Keratinocyte (primary cell): ENCODE measurements at regions not wholly inside any gene's neighbourhood (a gene's known extent, or its start where the extent isn't known, plus 50 kb on each side); places are given as distances from the start of the nearest gene placed in this dataset.

ENCODE experiments used
- DNase-seq: peaks from one replicate; pipeline ENCODE4 v3.0.0-alpha.2; 2011; ENCODE audit warnings: low read depth, missing footprints, low spot score
- FAIRE-seq: peaks from 2 replicates; lab custom pipeline; 2011; peaks lifted over from hg19 to GRCh38; lab: Jason Lieb, UNC
- H2AFZ ChIP-seq: 2 replicates; pipeline ENCODE4 v1.6.0; 2012; ENCODE audit warnings: low read length, control low read depth, inconsistent platforms; ENCODE audit not compliant: control insufficient read depth
- H3K27ac ChIP-seq: 2 replicates; pipeline ENCODE4 v1.5.1; 2011; ENCODE audit warnings: low read length; ENCODE audit not compliant: control insufficient read depth, insufficient read depth
- H3K27me3 ChIP-seq: 3 replicates; pipeline ENCODE4 v1.6.0; 2011; ENCODE audit warnings: low read length; ENCODE audit not compliant: control insufficient read depth, insufficient read depth; ENCODE audit errors: extremely low read depth
- H3K36me3 ChIP-seq, 2 experiments: 2 replicates in 1 of 2; 3 replicates in 1 of 2; pipeline ENCODE4 v1.5.1; 2011; ENCODE audit warnings: low read length in 2 of 2, mild to moderate bottlenecking in 1 of 2; ENCODE audit not compliant: control insufficient read depth in 2 of 2, insufficient read depth in 2 of 2; ENCODE audit errors: extremely low read depth in 1 of 2
- H3K4me1 ChIP-seq: 3 replicates; pipeline ENCODE4 v1.5.1; 2011; ENCODE audit warnings: low read length; ENCODE audit not compliant: control insufficient read depth, insufficient read depth; ENCODE audit errors: extremely low read depth
- H3K4me2 ChIP-seq: 3 replicates; pipeline ENCODE4 v1.6.0; 2011; ENCODE audit warnings: low read depth, low read length; ENCODE audit not compliant: control insufficient read depth, insufficient read depth; ENCODE audit errors: extremely low read depth
- H3K4me3 ChIP-seq, 3 experiments: fragments of 200-600 bp in 1 of 3; sonication (generic) in 1 of 3; 2 replicates in 2 of 3; 3 replicates in 1 of 3; pipeline ENCODE4 v1.5.1; 2011 to 2016; ENCODE audit warnings: low read length in 3 of 3, mild to moderate bottlenecking in 3 of 3, control low read depth in 2 of 3, inconsistent platforms in 1 of 3, low read depth in 1 of 3, mixed read lengths in 1 of 3, mixed run types in 1 of 3, moderate library complexity in 1 of 3; ENCODE audit not compliant: control insufficient read depth in 2 of 3, insufficient read depth in 2 of 3; ENCODE audit errors: extremely low read depth in 1 of 3
- H3K79me2 ChIP-seq: 2 replicates; pipeline ENCODE4 v1.6.0; 2012; ENCODE audit warnings: low read length; ENCODE audit not compliant: control insufficient read depth, insufficient read depth
- H3K9ac ChIP-seq: 3 replicates; pipeline ENCODE4 v1.6.0; 2011; ENCODE audit warnings: low read length; ENCODE audit not compliant: control insufficient read depth, insufficient read depth; ENCODE audit errors: extremely low read depth
- H3K9me1 ChIP-seq: 3 replicates; pipeline ENCODE4 v1.6.0; 2011; ENCODE audit warnings: low read length; ENCODE audit not compliant: control insufficient read depth, insufficient read depth; ENCODE audit errors: extremely low read depth
- H3K9me3 ChIP-seq: 2 replicates; pipeline ENCODE4 v1.5.1; 2012; ENCODE audit warnings: low read depth, low read length; ENCODE audit not compliant: control insufficient read depth
- H4K20me1 ChIP-seq: 3 replicates; pipeline ENCODE4 v1.6.0; 2011; ENCODE audit warnings: low read length; ENCODE audit not compliant: control insufficient read depth, insufficient read depth; ENCODE audit errors: extremely low read depth
- CTCF ChIP-seq, 3 experiments: IDR thresholded peaks in 1 of 3; conservative IDR thresholded peaks in 1 of 3; optimal IDR thresholded peaks in 1 of 3; 2 replicates in 2 of 3; 3 replicates in 1 of 3; pipeline versions ENCODE3 to v1.5.1; 2011; ENCODE audit warnings: low read length in 3 of 3, mild to moderate bottlenecking in 3 of 3, moderate library complexity in 2 of 3, control low read depth in 1 of 3, inconsistent platforms in 1 of 3; ENCODE audit not compliant: insufficient read depth in 2 of 3; ENCODE audit errors: extremely low read depth in 1 of 3
- EZH2 ChIP-seq: IDR thresholded peaks from one replicate; pipeline ENCODE4 v1.6.1; 2012; ENCODE audit warnings: inconsistent platforms, mild to moderate bottlenecking, low read length, moderate library complexity
- dilution Hi-C: fragments of 300-500 bp; cut with MboI; formaldehyde crosslinking; loops from one replicate; pipeline ENCODE4 v1.7.0; 2020; ENCODE audit warnings: low sequenced_read_pairs; ENCODE audit not compliant: extremely low pct_ligation_motif_present

DNA sequence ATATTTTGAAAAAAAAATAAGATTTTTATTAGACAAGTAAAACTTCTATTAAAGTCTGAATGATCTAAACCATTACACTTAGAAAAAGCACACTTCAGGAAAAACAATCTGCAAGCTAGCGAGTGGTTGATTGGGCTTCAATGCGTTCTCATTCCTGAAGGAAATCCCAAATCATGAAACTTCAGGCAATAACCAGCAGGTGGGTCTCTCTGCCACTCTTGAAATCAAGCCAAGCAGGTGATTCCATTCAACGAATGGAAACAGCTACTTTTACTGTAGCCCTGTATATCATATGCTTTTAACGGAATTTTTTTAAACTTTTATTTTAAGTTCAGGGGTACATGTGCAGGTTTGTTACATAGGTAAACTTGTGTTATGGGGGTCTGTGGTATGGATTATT lies 234.5 kb upstream of the TRPM3 start:
- Histone ChIP-seq H3K9me3 (no peaks in the 10 kb centered on the region), H3K27me3 (no peaks in the 10 kb centered on the region), H3K36me3 (no peaks in the 10 kb centered on the region), H3K4me2 (no peak overlapping the region), H3K9me1 (no peaks in the 10 kb centered on the region), H3K79me2 (no peaks in the 10 kb centered on the region), H2AFZ (no peak overlapping the region), H3K9ac (no peak overlapping the region), H3K27ac (no peak overlapping the region), H4K20me1 (no peaks in the 10 kb centered on the region), H3K4me3 (no peak overlapping the region), H3K4me1 (no peaks in the 10 kb centered on the region)
- TF ChIP-seq CTCF (optimal IDR thresholded peaks at IDR 0.05 in 1 of 3, IDR thresholded peaks at IDR 0.05 in 1 of 3, conservative IDR thresholded peaks at IDR 0.05 in 1 of 3; ENCODE audit: extremely low read depth in 1 of 3, insufficient read depth in 2 of 3, low read length in 3 of 3) = no peak
- no peak for TF ChIP-seq EZH2
- FAIRE-seq (no peak), DNase-seq (no peak)
- dilution Hi-C loops = no loop called here

DNA sequence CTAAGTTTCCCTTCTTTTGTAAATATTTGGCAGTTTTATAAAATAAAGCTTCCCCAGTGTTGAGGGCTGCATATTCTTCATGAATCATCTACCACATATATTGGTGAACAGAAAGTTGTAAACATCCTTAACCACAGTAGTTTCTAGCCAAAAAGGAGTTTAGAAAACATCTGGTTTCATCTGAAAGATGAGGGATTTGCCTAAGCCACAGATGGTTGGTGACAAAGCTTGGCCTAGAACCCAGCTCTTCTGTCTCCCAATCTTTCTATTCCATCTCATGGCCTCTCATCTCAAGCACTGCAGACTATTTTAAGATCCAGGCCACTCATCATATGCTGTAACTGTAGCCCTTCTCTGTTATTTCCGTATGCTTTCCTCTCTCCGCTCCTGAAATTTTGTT lies 232.3 kb upstream of the TRPM3 start:
- H3K4me2 ChIP-seq = no peak overlapping the region
- dilution Hi-C loops = no loop called here
- H2AFZ ChIP-seq = no peak overlapping the region
- no peaks in the 10 kb centered on the region for H3K9me3 ChIP-seq
- H3K79me2 ChIP-seq = no peaks in the 10 kb centered on the region
- no peak overlapping the region for H3K9ac ChIP-seq
- no peaks in the 10 kb centered on the region for H3K9me1 ChIP-seq
- H4K20me1 ChIP-seq = no peaks in the 10 kb centered on the region
- DNase-seq = no peak
- no peaks in the 10 kb centered on the region for H3K4me1 ChIP-seq
- H3K27me3 ChIP-seq = no peaks in the 10 kb centered on the region
- no peak for FAIRE-seq
- H3K36me3 ChIP-seq = no peaks in the 10 kb centered on the region
- H3K4me3 ChIP-seq = no peak overlapping the region
- no peak for TF ChIP-seq CTCF (optimal IDR thresholded peaks at IDR 0.05 in 1 of 3, IDR thresholded peaks at IDR 0.05 in 1 of 3, conservative IDR thresholded peaks at IDR 0.05 in 1 of 3; ENCODE audit: extremely low read depth in 1 of 3, insufficient read depth in 2 of 3, low read length in 3 of 3)
- no peak for TF ChIP-seq EZH2
- no peak overlapping the region for H3K27ac ChIP-seq
